Tibial nerve (tissue), 3 donors: ENCODE measurements at regions not wholly inside any gene's neighbourhood (a gene's known extent, or its start where the extent isn't known, plus 50 kb on each side); places are given as distances from the start of the nearest gene placed in this dataset.

Experiments used
- POLR2A ChIP-seq, 2 donors: fragments of 450-650 bp; IDR thresholded peaks; one replicate each; pipeline ENCODE4 v1.6.1; 2017; ENCODE audit warnings: antibody characterized with exemption in 2 of 2, mild to moderate bottlenecking in 2 of 2, moderate library complexity in 2 of 2
- TF ChIP-seq, protein P1 (sequence below), 5 experiments: fragments of 200-600 bp in 3 of 5; fragments of 450-650 bp in 2 of 5; sonication (generic) in 3 of 5; IDR thresholded peaks; one replicate each; pipeline ENCODE4 v1.5.1; 2016 to 2019; ENCODE audit warnings: antibody characterized with exemption in 5 of 5, mild to moderate bottlenecking in 3 of 5, moderate library complexity in 2 of 5

DNA sequence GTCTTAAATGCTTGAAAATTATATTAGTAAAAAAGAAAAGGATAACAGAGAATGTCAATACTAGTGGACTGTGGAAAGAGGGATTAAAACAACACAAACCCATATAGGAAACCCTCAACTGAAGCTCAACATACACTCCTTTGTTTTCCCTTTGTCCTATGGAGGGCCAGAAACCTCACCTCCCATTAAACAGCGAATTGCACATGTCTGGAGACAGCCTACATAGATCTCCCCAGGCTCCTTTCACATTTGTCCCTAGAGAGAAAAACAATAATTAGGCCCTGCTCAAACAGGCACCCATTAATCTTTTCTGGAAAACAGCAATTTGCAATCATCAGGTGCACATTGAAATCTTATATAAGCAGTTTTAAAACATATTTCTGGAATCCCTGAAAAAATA, 87.6 kb upstream of the SEMA3D start:
- TF ChIP-seq, protein P1, sequence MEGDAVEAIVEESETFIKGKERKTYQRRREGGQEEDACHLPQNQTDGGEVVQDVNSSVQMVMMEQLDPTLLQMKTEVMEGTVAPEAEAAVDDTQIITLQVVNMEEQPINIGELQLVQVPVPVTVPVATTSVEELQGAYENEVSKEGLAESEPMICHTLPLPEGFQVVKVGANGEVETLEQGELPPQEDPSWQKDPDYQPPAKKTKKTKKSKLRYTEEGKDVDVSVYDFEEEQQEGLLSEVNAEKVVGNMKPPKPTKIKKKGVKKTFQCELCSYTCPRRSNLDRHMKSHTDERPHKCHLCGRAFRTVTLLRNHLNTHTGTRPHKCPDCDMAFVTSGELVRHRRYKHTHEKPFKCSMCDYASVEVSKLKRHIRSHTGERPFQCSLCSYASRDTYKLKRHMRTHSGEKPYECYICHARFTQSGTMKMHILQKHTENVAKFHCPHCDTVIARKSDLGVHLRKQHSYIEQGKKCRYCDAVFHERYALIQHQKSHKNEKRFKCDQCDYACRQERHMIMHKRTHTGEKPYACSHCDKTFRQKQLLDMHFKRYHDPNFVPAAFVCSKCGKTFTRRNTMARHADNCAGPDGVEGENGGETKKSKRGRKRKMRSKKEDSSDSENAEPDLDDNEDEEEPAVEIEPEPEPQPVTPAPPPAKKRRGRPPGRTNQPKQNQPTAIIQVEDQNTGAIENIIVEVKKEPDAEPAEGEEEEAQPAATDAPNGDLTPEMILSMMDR (IDR thresholded peaks at IDR 0.05), result no peak
- TF ChIP-seq POLR2A (IDR thresholded peaks at IDR 0.05), result no peak
